ENCODE measurements at regions not wholly inside any gene's neighbourhood (a gene's known extent, or its start where the extent isn't known, plus 50 kb on each side); places are given as distances from the start of the nearest gene placed in this dataset.

GRCh38 chr6:14618759-14619418, 501.3 kb downstream of the CD83 start:
- no peak for DNase-seq (ENCODE audit: low read depth in 3 of 3, low spot score in 2 of 3)

- no peak for DNase-seq (ENCODE audit: low read depth in 3 of 3, low spot score in 2 of 3)
Measured at GRCh38 chr6:14619419-14619781, 501.8 kb downstream of the CD83 start.

DNA sequence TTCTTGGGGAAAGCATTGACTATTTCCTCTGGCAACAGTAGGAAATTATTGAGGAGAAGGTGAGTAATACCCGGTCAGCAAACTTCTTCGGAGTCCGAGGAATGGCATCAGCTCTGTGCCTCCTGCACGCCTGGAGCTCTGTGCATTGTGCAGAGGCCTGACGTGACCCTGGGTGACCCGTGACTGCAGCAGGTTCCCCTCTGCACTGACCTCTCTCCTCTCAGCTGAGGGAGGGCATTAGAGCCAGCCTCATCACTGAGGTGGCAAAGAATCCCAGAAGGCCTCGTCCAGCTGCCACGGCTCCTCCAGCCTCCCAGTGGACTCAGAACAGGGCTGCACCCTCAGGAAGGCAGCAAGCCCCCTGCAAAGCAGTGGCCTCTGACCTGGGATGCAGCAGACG, 502.9 kb downstream of the CD83 start:
- no peak for DNase-seq (ENCODE audit: low read depth in 3 of 3, low spot score in 2 of 3)

DNA sequence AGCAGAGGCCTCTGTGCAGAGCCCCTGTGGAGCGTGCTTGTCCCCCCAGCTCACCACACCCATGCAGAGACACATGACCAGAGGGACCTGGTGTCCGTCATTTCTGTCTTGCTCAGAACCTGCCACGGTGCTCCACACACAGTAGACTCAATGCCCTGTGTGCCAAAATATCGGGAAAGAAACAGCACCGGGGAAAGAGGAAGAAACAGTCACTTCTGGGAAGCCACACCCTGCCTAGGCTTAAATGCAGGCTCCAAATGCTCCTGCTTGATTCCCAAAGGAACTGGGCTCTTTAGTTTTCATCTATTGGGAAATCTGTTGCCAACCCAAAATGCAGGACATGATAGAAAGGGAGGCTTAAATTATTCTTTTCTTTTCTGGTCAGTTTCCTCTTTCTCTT, 503.9 kb downstream of the CD83 start:
- DNase-seq (ENCODE audit: low read depth in 3 of 3, low spot score in 2 of 3): no peak

- no peak for DNase-seq (ENCODE audit: low read depth in 3 of 3, low spot score in 2 of 3)
Measured at GRCh38 chr6:14622085-14622484, 504.5 kb downstream of the CD83 start.

- no peak for DNase-seq (ENCODE audit: low read depth in 3 of 3, low spot score in 2 of 3)
Measured at GRCh38 chr6:14622909-14623505, 505.4 kb downstream of the CD83 start.

DNA sequence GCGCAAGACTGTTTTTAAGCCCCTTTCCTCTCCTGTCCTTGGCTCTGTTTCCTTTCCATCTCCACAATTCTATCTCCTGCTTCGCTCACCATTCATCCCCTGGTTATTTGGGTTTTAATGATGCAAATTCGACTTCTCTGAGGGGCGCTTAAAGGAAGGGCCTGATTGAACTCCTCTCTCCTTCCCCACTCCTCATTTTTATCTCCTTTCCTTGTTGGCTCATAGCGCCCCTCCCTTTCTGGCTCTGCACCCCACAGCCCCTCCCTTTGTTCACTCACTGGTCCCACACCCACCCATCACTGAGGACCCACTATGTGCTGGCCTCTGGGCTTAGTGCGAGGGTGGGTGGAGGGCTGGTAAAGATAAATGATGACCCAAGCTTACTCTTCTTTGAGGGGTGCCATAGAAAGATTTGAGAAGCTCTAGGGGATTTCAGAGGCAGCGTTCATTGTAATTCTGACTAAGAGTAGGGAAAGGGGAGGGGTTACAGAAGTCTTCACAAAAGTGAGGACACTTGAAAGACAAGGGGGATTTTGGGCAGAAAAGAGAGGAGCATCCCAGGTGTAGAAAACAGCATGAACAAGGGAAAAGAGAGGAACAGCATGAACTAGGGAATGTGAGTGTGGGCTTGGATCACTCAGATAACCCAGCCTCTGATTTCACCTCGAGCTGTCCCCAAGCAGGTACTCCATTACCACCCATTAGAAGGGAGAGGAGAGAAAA, 507.8 kb downstream of the CD83 start:
- DNase-seq (ENCODE audit: low read depth in 3 of 3, low spot score in 2 of 3): no peak

DNA sequence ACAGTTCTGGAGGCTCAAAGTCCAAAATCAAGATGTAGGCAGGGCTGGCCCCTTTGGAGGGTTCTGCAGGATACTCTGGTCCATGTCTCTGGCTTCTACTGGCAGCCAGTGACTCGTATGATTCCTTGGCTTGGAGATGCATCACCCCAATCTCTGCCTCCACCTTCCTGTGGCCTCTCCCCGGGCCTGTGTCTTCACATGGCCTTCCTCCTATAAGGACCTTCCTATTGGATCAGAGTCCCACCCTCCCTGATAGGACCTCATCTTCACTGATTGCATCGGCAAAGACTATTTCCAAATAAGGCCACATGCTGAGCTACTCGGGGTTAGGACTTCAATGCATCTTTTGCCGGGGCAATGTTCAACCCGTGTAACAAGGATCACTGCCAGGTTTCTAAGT, 509.0 kb downstream of the CD83 start:
- no peak for DNase-seq (ENCODE audit: low read depth in 3 of 3, low spot score in 2 of 3)

DNA sequence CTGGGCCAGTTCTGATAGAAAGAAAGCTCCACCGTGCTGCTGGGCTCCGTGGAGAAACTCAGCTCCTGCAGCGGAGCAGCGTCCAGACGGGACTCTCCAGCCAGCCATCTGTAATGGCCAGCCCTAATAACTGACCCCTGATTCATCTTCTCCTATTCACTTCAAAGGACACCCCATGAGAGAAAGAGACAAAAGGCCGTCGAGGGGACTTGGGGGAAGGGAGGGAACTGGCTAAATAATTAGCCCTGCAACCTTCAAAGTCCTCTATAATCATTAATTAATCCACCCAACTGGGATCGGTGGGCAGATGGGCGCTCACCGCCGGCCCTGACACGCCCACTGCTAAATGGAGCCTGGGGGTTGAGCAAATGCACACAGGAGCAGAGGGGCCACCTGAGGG, 512.4 kb downstream of the CD83 start:
- DNase-seq (ENCODE audit: low read depth in 3 of 3, low spot score in 2 of 3): no peak

- no peak for DNase-seq (ENCODE audit: low read depth in 3 of 3, low spot score in 2 of 3)
Measured at GRCh38 chr6:14633479-14633878, 515.9 kb downstream of the CD83 start.

DNA sequence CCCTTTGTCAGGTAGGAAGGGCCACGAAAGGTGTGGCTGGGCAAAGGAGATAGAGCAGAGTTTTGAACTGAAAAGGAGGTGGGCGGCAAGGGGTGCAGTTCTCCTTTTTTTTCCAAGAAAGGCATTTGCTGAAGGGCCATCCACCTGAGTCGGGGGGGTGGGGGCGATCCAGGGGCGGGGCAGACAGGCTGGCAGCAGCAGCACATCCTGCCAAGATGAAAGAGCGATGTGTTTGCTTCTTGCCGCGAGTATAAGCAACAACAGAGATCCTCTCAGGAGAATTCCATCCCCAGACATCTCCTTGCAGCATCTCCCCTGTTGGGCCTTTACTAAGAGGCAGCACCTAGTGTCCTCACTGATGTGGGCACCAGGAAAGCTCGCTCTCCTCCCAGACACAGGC, 516.5 kb downstream of the CD83 start:
- DNase-seq (ENCODE audit: low read depth in 3 of 3, low spot score in 2 of 3): no peak

DNA sequence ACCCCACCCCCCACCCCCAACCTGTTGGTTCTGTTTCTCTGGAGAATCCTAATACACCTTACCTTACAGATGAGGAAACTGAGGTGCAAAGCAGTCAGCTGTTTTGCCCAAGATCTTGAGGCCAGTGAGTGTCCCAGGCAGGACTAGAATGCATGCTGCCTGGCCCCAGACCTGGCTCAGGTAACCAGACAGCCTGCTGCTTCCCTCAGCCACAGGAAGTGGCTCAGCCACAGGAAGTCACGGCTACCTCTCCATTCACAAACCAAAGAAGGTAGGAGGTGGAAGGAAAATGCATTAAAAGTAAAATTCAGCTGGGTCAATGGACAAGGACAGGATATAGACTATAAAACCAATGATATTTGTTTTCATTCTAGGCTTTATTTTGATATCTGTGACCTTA, 517.6 kb downstream of the CD83 start:
- DNase-seq (ENCODE audit: low read depth in 3 of 3, low spot score in 2 of 3): no peak

GRCh38 chr6:14635934-14636591, 518.5 kb downstream of the CD83 start:
- no peak for DNase-seq (ENCODE audit: low read depth in 3 of 3, low spot score in 2 of 3)

GRCh38 chr6:14638435-14638905, 520.9 kb downstream of the CD83 start:
- no peak for DNase-seq (ENCODE audit: low read depth in 3 of 3, low spot score in 2 of 3)

- DNase-seq (ENCODE audit: low read depth in 3 of 3, low spot score in 2 of 3): no peak
Measured at GRCh38 chr6:14638906-14639761, 521.6 kb downstream of the CD83 start.

DNA sequence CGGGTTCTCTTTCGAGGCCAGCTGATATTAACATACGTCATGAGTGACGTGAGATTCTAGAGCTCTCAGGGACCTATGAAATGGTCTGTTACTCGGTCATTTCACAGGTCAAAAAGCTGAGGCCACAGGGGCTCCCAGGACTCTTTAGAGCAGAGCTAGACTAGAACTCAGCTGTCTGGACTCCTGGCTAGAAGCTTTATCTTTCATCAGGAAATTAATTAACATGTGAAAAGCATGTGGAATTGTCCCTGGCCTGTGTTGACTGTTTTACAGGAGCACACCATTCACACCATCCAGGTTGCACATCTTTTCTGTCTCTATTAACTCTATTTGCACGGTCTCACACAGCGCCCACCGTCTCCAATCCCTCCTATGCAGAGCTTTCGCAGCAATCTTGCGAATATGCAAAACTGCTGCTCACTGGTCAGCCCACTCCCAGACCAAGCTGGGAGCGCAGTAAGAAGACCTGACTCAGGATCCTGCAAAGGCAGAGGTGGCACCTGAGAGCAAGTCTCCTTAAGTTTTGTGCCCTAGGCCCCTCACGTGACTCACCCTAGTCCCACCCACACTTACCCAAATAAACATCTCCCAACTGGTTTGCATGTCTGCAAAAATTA, 522.5 kb downstream of the CD83 start:
- DNase-seq (ENCODE audit: low read depth in 3 of 3, low spot score in 2 of 3): no peak

GRCh38 chr6:14640631-14641030, 523.1 kb downstream of the CD83 start:
- DNase-seq (ENCODE audit: low read depth in 3 of 3, low spot score in 2 of 3): no peak

- DNase-seq (ENCODE audit: low read depth in 3 of 3, low spot score in 2 of 3): no peak
Measured at GRCh38 chr6:14641423-14642135, 524.0 kb downstream of the CD83 start.

DNA sequence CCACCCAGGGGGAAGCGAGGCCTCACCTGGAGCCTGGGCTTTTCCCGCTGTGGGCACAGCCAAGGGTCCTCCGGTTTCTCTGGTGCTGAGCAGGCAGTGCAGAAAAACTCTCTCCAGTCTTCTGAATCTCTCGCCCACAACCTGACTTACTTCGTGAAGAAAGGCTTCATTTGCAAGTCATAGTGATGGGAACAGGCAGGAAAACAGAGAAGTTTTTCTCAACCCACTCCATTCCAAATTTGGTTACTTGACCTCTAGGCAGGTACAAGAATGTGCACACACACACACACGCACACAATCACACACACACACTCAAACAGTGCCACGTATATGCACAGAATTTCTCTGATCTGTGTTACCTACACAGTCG, 524.5 kb downstream of the CD83 start:
- no peak for DNase-seq (ENCODE audit: low read depth in 3 of 3, low spot score in 2 of 3)

GRCh38 chr6:14642842-14643241, 525.3 kb downstream of the CD83 start:
- no peak for DNase-seq (ENCODE audit: low read depth in 3 of 3, low spot score in 2 of 3)

Data from right renal cortex interstitium (tissue), 3 donors.